ENCODE measurements at regions not wholly inside any gene's neighbourhood (a gene's known extent, or its start where the extent isn't known, plus 50 kb on each side); places are given as distances from the start of the nearest gene placed in this dataset.
"Not testable (repeated sequence)": the region's sequence is repeated elsewhere in the genome, so short reads cannot be mapped to it uniquely, and the experiment has no call there.

DNA sequence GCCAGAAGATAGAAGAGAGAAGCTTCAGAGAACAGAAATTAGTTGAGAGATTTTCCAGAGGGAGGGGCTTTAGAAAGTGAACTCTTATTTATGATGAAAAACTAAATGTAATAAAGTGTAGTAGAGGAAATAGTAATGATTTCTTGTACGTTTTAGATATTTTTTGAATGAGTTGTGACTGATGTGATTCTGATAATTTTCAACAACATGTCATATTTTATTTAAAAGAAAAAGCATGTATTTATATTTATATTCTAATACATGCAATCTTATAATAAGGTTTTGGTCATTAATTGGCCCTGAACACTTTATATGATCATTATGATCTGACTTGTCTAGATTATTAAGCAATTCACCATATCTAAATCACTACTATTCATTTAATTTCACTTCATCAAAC, 735.2 kb upstream of the CDH9 start (continued):
- TF ChIP-seq, protein P1, sequence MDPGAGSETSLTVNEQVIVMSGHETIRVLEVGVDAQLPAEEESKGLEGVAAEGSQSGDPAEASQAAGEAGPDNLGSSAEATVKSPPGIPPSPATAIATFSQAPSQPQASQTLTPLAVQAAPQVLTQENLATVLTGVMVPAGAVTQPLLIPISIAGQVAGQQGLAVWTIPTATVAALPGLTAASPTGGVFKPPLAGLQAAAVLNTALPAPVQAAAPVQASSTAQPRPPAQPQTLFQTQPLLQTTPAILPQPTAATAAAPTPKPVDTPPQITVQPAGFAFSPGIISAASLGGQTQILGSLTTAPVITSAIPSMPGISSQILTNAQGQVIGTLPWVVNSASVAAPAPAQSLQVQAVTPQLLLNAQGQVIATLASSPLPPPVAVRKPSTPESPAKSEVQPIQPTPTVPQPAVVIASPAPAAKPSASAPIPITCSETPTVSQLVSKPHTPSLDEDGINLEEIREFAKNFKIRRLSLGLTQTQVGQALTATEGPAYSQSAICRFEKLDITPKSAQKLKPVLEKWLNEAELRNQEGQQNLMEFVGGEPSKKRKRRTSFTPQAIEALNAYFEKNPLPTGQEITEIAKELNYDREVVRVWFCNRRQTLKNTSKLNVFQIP (CRISPR knock-in tag; IDR thresholded peaks at IDR 0.05; ENCODE audit: borderline replicate concordance, low read depth): no peak
- no peak for TF ChIP-seq PPARA (CRISPR knock-in tag; IDR thresholded peaks at IDR 0.05; ENCODE audit: borderline replicate concordance)
- no peak for TF ChIP-seq ZFP30 (CRISPR knock-in tag; IDR thresholded peaks at IDR 0.05)

DNA sequence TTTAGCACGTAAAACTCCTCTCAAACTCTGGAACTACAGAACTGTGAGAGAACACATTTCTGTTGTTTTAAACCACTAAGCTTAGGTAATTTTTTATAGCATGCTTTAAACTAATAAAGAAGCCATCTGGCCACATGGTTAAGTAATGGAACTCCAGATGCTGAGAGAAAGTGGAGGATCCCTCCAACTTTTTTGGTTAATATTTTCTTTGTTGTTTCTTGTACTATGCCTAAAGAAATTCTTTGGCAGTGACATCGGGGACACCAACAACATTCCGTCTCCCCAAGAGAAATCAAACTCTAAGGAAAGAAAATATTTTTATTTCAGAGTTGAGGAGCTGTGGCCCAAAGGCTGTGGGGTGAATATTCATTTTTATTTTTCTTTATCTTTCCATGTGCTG, 734.8 kb upstream of the CDH9 start:
- ATAC-seq: no peak
- no peak for TF ChIP-seq TCF4 (CRISPR knock-in tag; IDR thresholded peaks at IDR 0.05; ENCODE audit: borderline replicate concordance)
- no peak for TF ChIP-seq OSR1 (CRISPR knock-in tag; IDR thresholded peaks at IDR 0.05)
- no peak for TF ChIP-seq ZNF565 (CRISPR knock-in tag; conservative IDR thresholded peaks at IDR 0.05; ENCODE audit: low read depth)
- no peak for TF ChIP-seq ZFP3 (CRISPR knock-in tag; IDR thresholded peaks at IDR 0.05)
- no peak for TF ChIP-seq ESRRG (CRISPR knock-in tag; IDR thresholded peaks at IDR 0.05)
- TF ChIP-seq RARB (CRISPR knock-in tag; IDR thresholded peaks at IDR 0.05): no peak
- no peak for TF ChIP-seq GLIS3 (CRISPR knock-in tag; IDR thresholded peaks at IDR 0.05)
- no peak for TF ChIP-seq PPARA (CRISPR knock-in tag; IDR thresholded peaks at IDR 0.05; ENCODE audit: borderline replicate concordance)
- no peak for TF ChIP-seq ZC3H10 (CRISPR knock-in tag; IDR thresholded peaks at IDR 0.05)
- TF ChIP-seq ZNF8 (CRISPR knock-in tag; IDR thresholded peaks at IDR 0.05): no peak
- TF ChIP-seq ISL1 (CRISPR knock-in tag; IDR thresholded peaks at IDR 0.05): no peak
- TF ChIP-seq, protein P1 (CRISPR knock-in tag; IDR thresholded peaks at IDR 0.05; ENCODE audit: borderline replicate concordance, low read depth): no peak
- no peak for TF ChIP-seq BACH2 (CRISPR knock-in tag; IDR thresholded peaks at IDR 0.05; ENCODE audit: borderline replicate concordance)

DNA sequence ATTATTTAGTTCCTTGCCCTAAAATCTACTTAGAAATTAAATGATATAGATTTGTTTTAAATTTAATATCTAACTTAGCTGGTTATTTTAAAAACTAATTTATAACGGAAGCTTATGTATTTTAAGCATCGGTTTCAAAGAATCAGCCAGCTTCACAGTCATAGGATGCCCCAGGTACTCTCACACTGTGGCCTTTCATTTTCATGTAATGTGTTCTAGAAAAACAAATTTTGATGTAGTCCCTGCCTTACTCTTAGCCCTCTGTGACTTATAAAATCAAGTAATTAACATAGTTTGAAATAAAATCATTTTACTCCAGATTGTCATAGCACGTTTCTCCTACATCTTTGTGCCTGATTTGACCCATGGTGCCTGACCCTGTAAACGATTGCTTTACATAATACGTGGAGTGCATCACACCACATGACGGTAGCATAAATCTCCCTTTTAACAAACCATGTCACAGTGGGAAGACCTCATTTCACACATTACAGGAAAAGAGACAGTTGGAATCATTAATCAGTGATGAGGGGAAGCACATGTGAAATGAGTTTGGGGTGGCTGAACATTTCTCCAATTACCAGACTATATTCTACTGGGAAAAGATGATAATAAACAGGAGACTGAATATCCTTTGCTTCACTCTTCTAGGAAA, 731.5 kb upstream of the CDH9 start:
- no peak for ATAC-seq
- no peak for TF ChIP-seq ARNTL (CRISPR knock-in tag; IDR thresholded peaks at IDR 0.05; ENCODE audit: borderline replicate concordance, low read depth)
- TF ChIP-seq ZC3H10 (CRISPR knock-in tag; IDR thresholded peaks at IDR 0.05): no peak
- TF ChIP-seq, protein P2, sequence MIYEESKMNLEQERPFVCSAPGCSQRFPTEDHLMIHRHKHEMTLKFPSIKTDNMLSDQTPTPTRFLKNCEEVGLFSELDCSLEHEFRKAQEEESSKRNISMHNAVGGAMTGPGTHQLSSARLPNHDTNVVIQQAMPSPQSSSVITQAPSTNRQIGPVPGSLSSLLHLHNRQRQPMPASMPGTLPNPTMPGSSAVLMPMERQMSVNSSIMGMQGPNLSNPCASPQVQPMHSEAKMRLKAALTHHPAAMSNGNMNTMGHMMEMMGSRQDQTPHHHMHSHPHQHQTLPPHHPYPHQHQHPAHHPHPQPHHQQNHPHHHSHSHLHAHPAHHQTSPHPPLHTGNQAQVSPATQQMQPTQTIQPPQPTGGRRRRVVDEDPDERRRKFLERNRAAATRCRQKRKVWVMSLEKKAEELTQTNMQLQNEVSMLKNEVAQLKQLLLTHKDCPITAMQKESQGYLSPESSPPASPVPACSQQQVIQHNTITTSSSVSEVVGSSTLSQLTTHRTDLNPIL (CRISPR knock-in tag; IDR thresholded peaks at IDR 0.05; ENCODE audit: low read depth): no peak

DNA sequence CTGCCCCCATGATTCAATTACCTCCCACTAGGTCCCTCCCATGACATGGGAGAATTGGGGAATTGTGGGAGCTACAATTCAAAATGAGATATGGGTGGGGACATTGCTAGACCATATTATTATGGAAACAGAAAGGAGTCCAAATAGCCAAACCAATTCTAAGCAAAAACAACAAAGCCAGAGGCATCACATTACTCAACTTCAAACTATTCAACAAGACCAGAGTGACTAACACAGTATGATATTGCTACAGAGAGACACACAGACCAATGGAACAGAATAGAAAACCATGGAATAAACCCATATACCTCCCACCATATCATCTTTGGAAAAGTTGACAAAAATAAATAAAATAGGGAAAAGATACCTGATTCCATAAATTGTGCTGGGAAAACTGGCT, 710.5 kb upstream of the CDH9 start:
- no peak for TF ChIP-seq ISL1 (CRISPR knock-in tag; IDR thresholded peaks at IDR 0.05)
- TF ChIP-seq RARB (CRISPR knock-in tag; IDR thresholded peaks at IDR 0.05): no peak
- ATAC-seq: no peak

DNA sequence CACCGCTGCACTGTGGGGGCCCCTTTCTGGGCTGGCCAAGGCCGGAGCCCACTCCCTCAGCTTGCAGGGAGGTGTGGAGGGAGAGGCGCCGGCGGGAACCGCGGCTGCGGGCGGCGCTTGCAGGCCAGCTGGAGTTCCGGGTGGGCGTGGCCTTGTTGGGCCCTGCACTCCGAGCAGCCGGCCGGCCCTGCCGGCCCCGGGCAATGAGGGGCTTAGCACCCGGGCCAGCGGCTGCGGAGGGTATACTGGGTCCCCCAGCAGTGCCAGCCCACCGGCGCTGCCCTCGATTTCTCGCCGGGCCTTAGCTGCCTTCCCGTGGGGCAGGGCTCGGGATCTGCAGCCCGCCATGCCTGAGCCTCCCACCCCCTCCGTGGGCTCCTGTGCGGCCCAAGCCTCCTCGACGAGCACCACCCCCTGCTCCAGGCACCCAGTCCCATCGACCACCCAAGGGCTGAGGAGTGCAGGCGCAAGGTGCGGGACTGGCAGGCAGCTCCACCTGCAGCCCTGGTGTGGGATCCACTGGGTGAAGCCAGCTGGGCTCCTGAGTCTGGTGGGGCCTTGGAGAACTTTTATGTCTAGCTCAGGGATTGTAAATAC, 705.1 kb upstream of the CDH9 start:
- not testable (repeated sequence) for ATAC-seq

DNA sequence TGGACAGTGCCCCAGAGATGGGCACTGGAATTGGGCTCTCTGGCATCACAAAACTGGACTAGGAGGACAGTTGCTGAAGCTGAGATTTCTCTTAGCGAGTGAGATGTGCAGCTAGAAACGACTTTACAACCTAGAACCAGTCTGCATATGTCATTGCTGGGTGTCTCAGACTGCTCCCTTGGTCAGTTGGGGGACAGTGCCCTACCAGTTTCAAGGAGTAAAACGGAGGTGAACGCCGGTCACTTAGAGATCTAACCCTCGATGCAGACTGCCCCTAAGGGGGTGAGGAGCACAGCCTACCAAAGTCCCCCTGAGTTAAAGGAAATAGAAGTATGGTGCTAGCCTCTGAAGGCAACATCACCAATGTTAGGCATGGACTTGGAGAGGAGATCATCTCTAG, 704.4 kb upstream of the CDH9 start:
- no peak for ATAC-seq
- TF ChIP-seq ZC3H10 (CRISPR knock-in tag; IDR thresholded peaks at IDR 0.05): no peak
- no peak for TF ChIP-seq TOX (CRISPR knock-in tag; IDR thresholded peaks at IDR 0.05; ENCODE audit: borderline replicate concordance)
- no peak for TF ChIP-seq ZNF565 (CRISPR knock-in tag; conservative IDR thresholded peaks at IDR 0.05; ENCODE audit: low read depth)
- TF ChIP-seq, protein P1 (CRISPR knock-in tag; IDR thresholded peaks at IDR 0.05; ENCODE audit: borderline replicate concordance, low read depth): no peak
- no peak for TF ChIP-seq PPARA (CRISPR knock-in tag; IDR thresholded peaks at IDR 0.05; ENCODE audit: borderline replicate concordance)
- TF ChIP-seq ZNF8 (CRISPR knock-in tag; IDR thresholded peaks at IDR 0.05): no peak

Data from SK-N-SH treated with all-trans-retinoic acid at 6 μM for 48 hours (cell line).